GM12873 (cell line): ENCODE measurements at regions not wholly inside any gene's neighbourhood (a gene's known extent, or its start where the extent isn't known, plus 50 kb on each side); places are given as distances from the start of the nearest gene placed in this dataset.

Experiments
- CTCF ChIP-seq: IDR thresholded peaks from 2 replicates; pipeline ENCODE4 v1.5.1; 2012; ENCODE audit warnings: low read depth, mild to moderate bottlenecking, moderate library complexity, low read length, control low read depth; ENCODE audit not compliant: insufficient read depth; ENCODE audit errors: missing control alignments

- no peak for TF ChIP-seq CTCF
Measured at GRCh38 chr13:107459430-107459829, 755.9 kb downstream of the LIG4 start.

- no peak for TF ChIP-seq CTCF
Measured at GRCh38 chr13:107458269-107458668, 757.1 kb downstream of the LIG4 start.

GRCh38 chr13:107457686-107458085 is 757.6 kb downstream of the LIG4 start:
- no peak for TF ChIP-seq CTCF

GRCh38 chr13:107456431-107456830 is 758.9 kb downstream of the LIG4 start:
- TF ChIP-seq CTCF, result no peak

GRCh38 chr13:107452833-107453232 is 762.5 kb downstream of the LIG4 start:
- no peak for TF ChIP-seq CTCF

- TF ChIP-seq CTCF, result no peak
Measured at GRCh38 chr13:107450931-107451330, 764.4 kb downstream of the LIG4 start.

GRCh38 chr13:107450431-107450830 is 764.9 kb downstream of the LIG4 start:
- TF ChIP-seq CTCF, result no peak

- TF ChIP-seq CTCF, result no peak
Measured at GRCh38 chr13:107447591-107447990, 767.7 kb downstream of the LIG4 start.
